ENCODE measurements at regions not wholly inside any gene's neighbourhood (a gene's known extent, or its start where the extent isn't known, plus 50 kb on each side); places are given as distances from the start of the nearest gene placed in this dataset.
"Not testable (repeated sequence)": the region's sequence is repeated elsewhere in the genome, so short reads cannot be mapped to it uniquely, and the experiment has no call there.

- H3K4me1 ChIP-seq (replicated peaks in 1 of 2): peaks cover 23 to 35% of the 10 kb centered on the region in 2 donors
- WGBS, 10 experiments: 29 to 96% (median 91%) methylated on average over 2 to 13 of the region's 23 CpGs; no CpG with 5 or more reads in 2 of the 10 experiments
- in situ Hi-C loops (cut with MboI; ENCODE audit: low pct_unique_long_range_greater_than_20kb in 2 of 9, low sequenced_read_pairs in 9 of 9, unreplicated experiment in 9 of 9): loop anchor here in 1 of 9 experiments (25.0 kb wide), 1 partner anchor 540 kb away; no protein-coding TSS in a partner anchor
- no peak overlapping the region for H3K27ac ChIP-seq
- no peak overlapping the region for H3K4me3 ChIP-seq
- ATAC-seq (replicated peaks in 6 of 8): peak in 1 of 8 experiments; percentile 59
Observed at GRCh38 chr9:110126986-110127864, 80.7 kb downstream of the C9orf152 start.

GRCh38 chr9:110128664-110129329 lies 79.2 kb downstream of the C9orf152 start:
- 66 to 100% (median 91%) methylated on average over 2 to 5 of the region's 7 CpGs; no CpG with 5 or more reads in 2 of the 10 experiments for WGBS, 10 experiments
- Histone ChIP-seq H3K4me3 (no peak overlapping the region), H3K4me1 (replicated peaks in 1 of 2) (peaks cover 23 to 35% of the 10 kb centered on the region in 2 donors), H3K27ac (no peak overlapping the region)
- in situ Hi-C loops (cut with MboI; ENCODE audit: low pct_unique_long_range_greater_than_20kb in 2 of 9, low sequenced_read_pairs in 9 of 9, unreplicated experiment in 9 of 9): loop anchor here in 1 of 9 experiments (25.0 kb wide), 1 partner anchor 541 kb away; no protein-coding TSS in a partner anchor
- no peak for ATAC-seq (replicated peaks in 6 of 8)

GRCh38 chr9:110129425-110129824 lies 78.5 kb downstream of the C9orf152 start:
- no peak for ATAC-seq (replicated peaks in 6 of 8)
- Histone ChIP-seq H3K4me1 (replicated peaks in 1 of 2) (peaks cover 18 to 30% of the 10 kb centered on the region in 2 donors), H3K27ac (no peak overlapping the region), H3K4me3 (no peak overlapping the region)
- 71 to 100% (median 82%) methylated on average over 1 of the region's 1 CpG; no CpG with 5 or more reads in 6 of the 10 experiments for WGBS, 10 experiments
- in situ Hi-C loops (cut with MboI; ENCODE audit: low pct_unique_long_range_greater_than_20kb in 2 of 9, low sequenced_read_pairs in 9 of 9, unreplicated experiment in 9 of 9): loop anchor here in 1 of 9 experiments (25.0 kb wide), 1 partner anchor 542 kb away; no protein-coding TSS in a partner anchor

GRCh38 chr9:110130211-110130610 lies 77.7 kb downstream of the C9orf152 start:
- Histone ChIP-seq H3K4me1 (replicated peaks in 1 of 2) (peaks cover 10 to 23% of the 10 kb centered on the region in 2 donors), H3K4me3 (no peak overlapping the region), H3K27ac (no peak overlapping the region)
- WGBS, 10 experiments: 40 to 81% (median 68%) methylated on average over 2 to 3 of the region's 3 CpGs; no CpG with 5 or more reads in 2 of the 10 experiments
- ATAC-seq (replicated peaks in 6 of 8): no peak
- in situ Hi-C loops (cut with MboI; ENCODE audit: low pct_unique_long_range_greater_than_20kb in 2 of 9, low sequenced_read_pairs in 9 of 9, unreplicated experiment in 9 of 9): loop anchor here in 1 of 9 experiments (25.0 kb wide), 1 partner anchor 543 kb away; no protein-coding TSS in a partner anchor

GRCh38 chr9:110130791-110131416 lies 77.1 kb downstream of the C9orf152 start:
- Histone ChIP-seq H3K4me1 (replicated peaks in 1 of 2) (peaks cover 3 to 18% of the 10 kb centered on the region in 2 donors), H3K4me3 (no peak overlapping the region), H3K27ac (no peak overlapping the region)
- WGBS, 10 experiments: 83 to 100% (median 91%) methylated on average over 1 to 6 of the region's 6 CpGs; no CpG with 5 or more reads in 1 of the 10 experiments
- ATAC-seq (replicated peaks in 6 of 8): no peak
- in situ Hi-C loops (cut with MboI; ENCODE audit: low pct_unique_long_range_greater_than_20kb in 2 of 9, low sequenced_read_pairs in 9 of 9, unreplicated experiment in 9 of 9): loop anchor here in 1 of 9 experiments (25.0 kb wide), 1 partner anchor 544 kb away; no protein-coding TSS in a partner anchor

- no peak overlapping the region for H3K4me3 ChIP-seq
- 62 to 100% (median 91%) methylated on average over 1 to 2 of the region's 2 CpGs; no CpG with 5 or more reads in 3 of the 10 experiments for WGBS, 10 experiments
- peaks cover 0 to 12% of the 10 kb centered on the region in 2 donors for H3K4me1 ChIP-seq (replicated peaks in 1 of 2)
- in situ Hi-C loops (cut with MboI; ENCODE audit: low pct_unique_long_range_greater_than_20kb in 2 of 9, low sequenced_read_pairs in 9 of 9, unreplicated experiment in 9 of 9): loop anchor here in 1 of 9 experiments (25.0 kb wide), 1 partner anchor 544 kb away; no protein-coding TSS in a partner anchor
- ATAC-seq (replicated peaks in 6 of 8): peak in 1 of 8 experiments; percentile 8
- H3K27ac ChIP-seq: no peak overlapping the region
Observed at GRCh38 chr9:110131499-110131898, 76.5 kb downstream of the C9orf152 start.

- WGBS, 10 experiments: 88 to 100% (median 96%) methylated on average over 1 to 3 of the region's 3 CpGs; no CpG with 5 or more reads in 6 of the 10 experiments
- H3K4me1 ChIP-seq (replicated peaks in 1 of 2); ATAC-seq (replicated peaks in 6 of 8); H3K27ac ChIP-seq; H3K4me3 ChIP-seq: not testable (repeated sequence)
- in situ Hi-C loops (cut with MboI; ENCODE audit: low pct_unique_long_range_greater_than_20kb in 2 of 9, low sequenced_read_pairs in 9 of 9, unreplicated experiment in 9 of 9): loop anchor here in 1 of 9 experiments (25.0 kb wide), 1 partner anchor 545 kb away; no protein-coding TSS in a partner anchor
Observed at GRCh38 chr9:110132531-110132930, 75.4 kb downstream of the C9orf152 start.

- in situ Hi-C loops (cut with MboI; ENCODE audit: low pct_unique_long_range_greater_than_20kb in 2 of 9, low sequenced_read_pairs in 9 of 9, unreplicated experiment in 9 of 9): loop anchor here in 1 of 9 experiments (25.0 kb wide), 1 partner anchor 546 kb away; no protein-coding TSS in a partner anchor
- H3K27ac ChIP-seq: no peak overlapping the region
- no peak overlapping the region for H3K4me3 ChIP-seq
- H3K4me1 ChIP-seq (replicated peaks in 1 of 2): peaks cover 0 to 2% of the 10 kb centered on the region in 2 donors
- WGBS, 10 experiments: 40 to 88% (median 77%) methylated on average over 1 to 3 of the region's 3 CpGs; no CpG with 5 or more reads in 2 of the 10 experiments
- no peak for ATAC-seq (replicated peaks in 6 of 8)
Observed at GRCh38 chr9:110133059-110133458, 74.9 kb downstream of the C9orf152 start.

- WGBS, 10 experiments: 54 to 100% (median 97%) methylated on average over 1 to 3 of the region's 4 CpGs; no CpG with 5 or more reads in 2 of the 10 experiments
- H3K4me1 ChIP-seq (replicated peaks in 1 of 2): peaks cover 0 to 2% of the 10 kb centered on the region in 2 donors
- H3K27ac ChIP-seq: no peak overlapping the region
- H3K4me3 ChIP-seq: no peak overlapping the region
- in situ Hi-C loops (cut with MboI; ENCODE audit: low pct_unique_long_range_greater_than_20kb in 2 of 9, low sequenced_read_pairs in 9 of 9, unreplicated experiment in 9 of 9): loop anchor here in 1 of 9 experiments (25.0 kb wide), 1 partner anchor 546 kb away; no protein-coding TSS in a partner anchor
- peak in 2 of 8 experiments; percentile 57 to 64 for ATAC-seq (replicated peaks in 6 of 8)
Observed at GRCh38 chr9:110133608-110134210, 74.2 kb downstream of the C9orf152 start.

GRCh38 chr9:110135846-110136245 lies 72.1 kb downstream of the C9orf152 start:
- 86 to 100% (median 100%) methylated on average over 1 of the region's 1 CpG; no CpG with 5 or more reads in 5 of the 10 experiments for WGBS, 10 experiments
- no peak overlapping the region for H3K4me3 ChIP-seq
- no peaks in the 10 kb centered on the region for H3K4me1 ChIP-seq (replicated peaks in 1 of 2)
- no peak overlapping the region for H3K27ac ChIP-seq
- in situ Hi-C loops (cut with MboI; ENCODE audit: low pct_unique_long_range_greater_than_20kb in 2 of 9, low sequenced_read_pairs in 9 of 9, unreplicated experiment in 9 of 9): loop anchor here in 1 of 9 experiments (25.0 kb wide), 1 partner anchor 549 kb away; no protein-coding TSS in a partner anchor
- ATAC-seq (replicated peaks in 6 of 8): no peak

GRCh38 chr9:110136802-110137201 lies 71.2 kb downstream of the C9orf152 start:
- H3K4me3 ChIP-seq: no peak overlapping the region
- no peak overlapping the region for H3K27ac ChIP-seq
- in situ Hi-C loops (cut with MboI; ENCODE audit: low pct_unique_long_range_greater_than_20kb in 2 of 9, low sequenced_read_pairs in 9 of 9, unreplicated experiment in 9 of 9): loop anchor here in 1 of 9 experiments (25.0 kb wide), 1 partner anchor 550 kb away; no protein-coding TSS in a partner anchor
- no peaks in the 10 kb centered on the region for H3K4me1 ChIP-seq (replicated peaks in 1 of 2)
- ATAC-seq (replicated peaks in 6 of 8): no peak
- 73 to 100% (median 95%) methylated on average over 3 to 10 of the region's 11 CpGs; no CpG with 5 or more reads in 3 of the 10 experiments for WGBS, 10 experiments

Measured in motor neuron (in vitro differentiated cells).